Astrocyte (in vitro differentiated cells and primary cell): ENCODE measurements at regions not wholly inside any gene's neighbourhood (a gene's known extent, or its start where the extent isn't known, plus 50 kb on each side); places are given as distances from the start of the nearest gene placed in this dataset.

Source experiments
- DNase-seq: peaks from one replicate; pipeline ENCODE4 v3.0.0-alpha.2; 2010; ENCODE audit warnings: low read depth
- FAIRE-seq: peaks from 2 replicates; lab custom pipeline; 2011; peaks lifted over from hg19 to GRCh38; lab: Jason Lieb, UNC
- H2AFZ ChIP-seq: 2 replicates; pipeline ENCODE4 v1.6.0; 2012; ENCODE audit warnings: low read depth, low read length, inconsistent platforms
- H3K27ac ChIP-seq: 2 replicates; pipeline ENCODE4 v1.5.1; 2011; ENCODE audit warnings: low read depth, low read length, inconsistent platforms
- H3K27me3 ChIP-seq: 2 replicates; pipeline ENCODE4 v1.6.0; 2011; ENCODE audit warnings: low read length, inconsistent platforms; ENCODE audit not compliant: insufficient read depth
- H3K36me3 ChIP-seq: 2 replicates; pipeline ENCODE4 v1.5.1; 2011; ENCODE audit warnings: low read length, inconsistent platforms; ENCODE audit not compliant: insufficient read depth
- H3K4me1 ChIP-seq: 2 replicates; pipeline ENCODE4 v1.5.1; 2011; ENCODE audit warnings: low read length, inconsistent platforms; ENCODE audit not compliant: insufficient read depth
- H3K4me2 ChIP-seq: 2 replicates; pipeline ENCODE4 v1.6.0; 2012; ENCODE audit warnings: low read length, inconsistent platforms
- H3K4me3 ChIP-seq: 2 replicates; pipeline ENCODE4 v1.5.1; 2011; ENCODE audit warnings: low read depth, mild to moderate bottlenecking, low read length, inconsistent platforms; ENCODE audit not compliant: insufficient read depth
- H3K79me2 ChIP-seq: 2 replicates; pipeline ENCODE4 v1.6.0; 2012; ENCODE audit warnings: mild to moderate bottlenecking, low read length, inconsistent platforms; ENCODE audit not compliant: insufficient read depth
- H3K9ac ChIP-seq: 2 replicates; pipeline ENCODE4 v1.6.0; 2012; ENCODE audit warnings: mild to moderate bottlenecking, low read length, inconsistent platforms
- H3K9me3 ChIP-seq: 2 replicates; pipeline ENCODE4 v1.5.1; 2012; ENCODE audit warnings: low read depth, mild to moderate bottlenecking, low read length, inconsistent platforms; ENCODE audit not compliant: insufficient read depth
- H4K20me1 ChIP-seq: 2 replicates; pipeline ENCODE4 v1.6.0; 2012; ENCODE audit warnings: low read length, inconsistent platforms; ENCODE audit not compliant: insufficient read depth
- H3K27ac Mint-ChIP-seq: one replicate; pipeline ENCODE4 v1.8.0; 2021; ENCODE audit warnings: mild to moderate bottlenecking, mixed read lengths; ENCODE audit not compliant: unreplicated experiment
- H3K27me3 Mint-ChIP-seq: one replicate; pipeline ENCODE4 v1.8.0; 2021; ENCODE audit warnings: low read depth, mixed read lengths; ENCODE audit not compliant: unreplicated experiment
- H3K36me3 Mint-ChIP-seq: one replicate; pipeline ENCODE4 v1.8.0; 2021; ENCODE audit warnings: low read depth, mixed read lengths; ENCODE audit not compliant: unreplicated experiment
- H3K4me1 Mint-ChIP-seq: one replicate; pipeline ENCODE4 v1.8.0; 2021; ENCODE audit warnings: low read depth, mixed read lengths; ENCODE audit not compliant: unreplicated experiment
- H3K4me3 Mint-ChIP-seq: one replicate; pipeline ENCODE4 v1.8.0; 2021; ENCODE audit warnings: mild to moderate bottlenecking, moderate library complexity, mixed read lengths; ENCODE audit not compliant: unreplicated experiment
- H3K9me3 Mint-ChIP-seq: one replicate; pipeline ENCODE4 v1.8.0; 2021; ENCODE audit warnings: mild to moderate bottlenecking, mixed read lengths; ENCODE audit not compliant: unreplicated experiment
- CTCF ChIP-seq: IDR thresholded peaks from 2 replicates; pipeline ENCODE4 v1.5.1; 2011; ENCODE audit warnings: low read depth, mild to moderate bottlenecking, inconsistent platforms, low read length, moderate library complexity; ENCODE audit not compliant: insufficient read depth
- EZH2 ChIP-seq: IDR thresholded peaks from 2 replicates; pipeline ENCODE4 v1.6.1; 2012; ENCODE audit warnings: mild to moderate bottlenecking, low read length, inconsistent platforms; ENCODE audit not compliant: insufficient read depth

GRCh38 chr3:78516937-78517336, 1250.9 kb downstream of the ROBO1 start:
- Histone ChIP-seq H3K4me1 (no peaks in the 10 kb centered on the region), H3K27ac (no peak overlapping the region), H3K4me2 (no peak overlapping the region), H4K20me1 (no peaks in the 10 kb centered on the region), H3K27me3 (no peaks in the 10 kb centered on the region), H3K79me2 (no peaks in the 10 kb centered on the region), H3K36me3 (no peaks in the 10 kb centered on the region), H3K9ac (no peak overlapping the region), H3K4me3 (no peak overlapping the region), H2AFZ (no peak overlapping the region), H3K9me3 (no peaks in the 10 kb centered on the region)
- TF ChIP-seq EZH2, result no peak
- no peaks in the 10 kb centered on the region for H3K36me3 Mint-ChIP-seq
- no peak overlapping the region for H3K4me3 Mint-ChIP-seq
- no peak for DNase-seq
- H3K27me3 Mint-ChIP-seq, result no peaks in the 10 kb centered on the region
- peaks cover 6% of the 10 kb centered on the region for H3K4me1 Mint-ChIP-seq
- no peak overlapping the region for H3K27ac Mint-ChIP-seq
- peaks cover 2% of the 10 kb centered on the region for H3K9me3 Mint-ChIP-seq
- no peak for FAIRE-seq

DNA sequence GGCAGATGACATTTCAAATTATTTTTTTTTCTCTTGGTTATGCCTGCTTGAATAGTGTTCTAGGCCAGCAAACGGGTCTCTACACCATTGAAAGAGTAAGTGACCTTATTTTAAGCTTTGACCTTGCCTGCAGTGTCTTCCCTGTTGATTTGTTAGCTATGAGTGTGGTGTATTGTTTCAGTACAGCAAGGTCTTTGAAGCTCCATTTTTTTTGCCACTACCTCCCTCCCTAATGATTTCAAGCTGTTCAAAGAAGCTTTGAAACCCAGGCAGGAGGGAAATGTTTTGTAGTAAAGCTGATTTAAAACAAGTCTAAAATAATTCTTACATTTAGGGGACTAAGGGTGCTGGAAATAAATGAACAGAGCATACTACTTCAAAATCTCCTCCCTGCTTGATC, 1249.8 kb downstream of the ROBO1 start:
- no peaks in the 10 kb centered on the region for H3K36me3 ChIP-seq
- no peaks in the 10 kb centered on the region for H4K20me1 ChIP-seq
- no peaks in the 10 kb centered on the region for H3K27me3 ChIP-seq
- FAIRE-seq, result no peak
- no peak overlapping the region for H3K27ac ChIP-seq
- H3K9ac ChIP-seq, result no peak overlapping the region
- Mint-ChIP-seq H3K4me1 (no peaks in the 10 kb centered on the region), H3K27me3 (no peaks in the 10 kb centered on the region), H3K4me3 (no peak overlapping the region), H3K27ac (no peak overlapping the region), H3K36me3 (no peaks in the 10 kb centered on the region), H3K9me3 (peaks cover 2% of the 10 kb centered on the region)
- H2AFZ ChIP-seq, result no peak overlapping the region
- no peaks in the 10 kb centered on the region for H3K79me2 ChIP-seq
- DNase-seq, result no peak
- no peaks in the 10 kb centered on the region for H3K9me3 ChIP-seq
- H3K4me1 ChIP-seq, result no peaks in the 10 kb centered on the region
- TF ChIP-seq EZH2 (no peak), CTCF (no peak)
- H3K4me2 ChIP-seq, result no peak overlapping the region
- no peak overlapping the region for H3K4me3 ChIP-seq

- H3K4me1 Mint-ChIP-seq, result no peaks in the 10 kb centered on the region
Measured at GRCh38 chr3:78519281-78519680, 1248.5 kb downstream of the ROBO1 start.

More at GRCh38 chr3:78519281-78519680, 1248.5 kb downstream of the ROBO1 start:
- TF ChIP-seq CTCF (no peak), EZH2 (no peak)
- Mint-ChIP-seq H3K27me3 (no peaks in the 10 kb centered on the region), H3K36me3 (no peaks in the 10 kb centered on the region), H3K27ac (no peak overlapping the region), H3K4me3 (no peak overlapping the region), H3K9me3 (no peaks in the 10 kb centered on the region)
- Histone ChIP-seq H3K4me2 (no peak overlapping the region), H3K79me2 (no peaks in the 10 kb centered on the region), H3K9ac (no peak overlapping the region), H3K4me3 (no peak overlapping the region), H2AFZ (no peak overlapping the region), H3K27me3 (no peaks in the 10 kb centered on the region), H3K36me3 (no peaks in the 10 kb centered on the region), H4K20me1 (no peaks in the 10 kb centered on the region), H3K9me3 (no peaks in the 10 kb centered on the region), H3K27ac (no peak overlapping the region), H3K4me1 (no peaks in the 10 kb centered on the region)
- no peak for FAIRE-seq
- DNase-seq, result peak; percentile 39
